Neural progenitor cell (in vitro differentiated cells): ENCODE measurements at regions not wholly inside any gene's neighbourhood (a gene's known extent, or its start where the extent isn't known, plus 50 kb on each side); places are given as distances from the start of the nearest gene placed in this dataset.

Experiments used
- DNase-seq: peaks from one replicate; pipeline ENCODE4 v3.0.0-alpha.2; 2016; ENCODE audit warnings: low spot score
- H2AFZ ChIP-seq: fragments of 200-600 bp; sonication (generic); replicated peaks from 2 replicates; pipeline ENCODE4 v1.6.1; 2016; ENCODE audit warnings: antibody characterized with exemption
- H3F3A ChIP-seq: fragments of 200-600 bp; sonication (generic); 2 replicates; pipeline ENCODE4 v1.6.1; 2016; ENCODE audit warnings: antibody characterized with exemption, low read depth
- H3K27ac ChIP-seq: fragments of 200-600 bp; sonication (generic); 2 replicates; pipeline ENCODE4 v1.5.1; 2016; ENCODE audit warnings: mild to moderate bottlenecking
- H3K27me3 ChIP-seq: fragments of 200-600 bp; sonication (generic); 2 replicates; pipeline ENCODE4 v1.6.1; 2016; ENCODE audit warnings: mild to moderate bottlenecking, moderate library complexity
- H3K36me3 ChIP-seq: fragments of 200-600 bp; sonication (generic); 2 replicates; pipeline ENCODE4 v1.5.1; 2016
- H3K4me1 ChIP-seq: fragments of 200-600 bp; sonication (generic); 2 replicates; pipeline ENCODE4 v1.6.1; 2016; ENCODE audit warnings: mixed run types
- H3K4me2 ChIP-seq: fragments of 200-600 bp; sonication (generic); 2 replicates; pipeline ENCODE4 v1.6.1; 2016
- H3K4me3 ChIP-seq: fragments of 200-600 bp; sonication (generic); 2 replicates; pipeline ENCODE4 v1.5.1; 2016
- H3K79me2 ChIP-seq: fragments of 200-600 bp; sonication (generic); 2 replicates; pipeline ENCODE4 v1.6.1; 2016; ENCODE audit warnings: low read depth
- H3K9ac ChIP-seq: fragments of 200-600 bp; sonication (generic); 2 replicates; pipeline ENCODE4 v1.6.1; 2016
- H3K9me3 ChIP-seq: fragments of 200-600 bp; sonication (generic); 2 replicates; pipeline ENCODE4 v1.5.1; 2016; ENCODE audit warnings: low read depth
- H4K20me1 ChIP-seq: fragments of 200-600 bp; sonication (generic); 2 replicates; pipeline ENCODE4 v1.6.1; 2016; ENCODE audit warnings: low read depth
- H3K27ac Mint-ChIP-seq: 3 replicates; pipeline ENCODE4 v1.8.0; 2021; ENCODE audit warnings: mixed read lengths
- H3K27me3 Mint-ChIP-seq: 2 replicates; pipeline ENCODE4 v1.8.0; 2022; ENCODE audit warnings: low read depth, mild to moderate bottlenecking, inconsistent platforms, moderate library complexity, mixed read lengths; ENCODE audit not compliant: insufficient read depth
- H3K36me3 Mint-ChIP-seq: 3 replicates; pipeline ENCODE4 v1.8.0; 2021; ENCODE audit warnings: mixed read lengths
- H3K4me1 Mint-ChIP-seq: 3 replicates; pipeline ENCODE4 v1.8.0; 2021; ENCODE audit warnings: mixed read lengths
- H3K4me3 Mint-ChIP-seq: 3 replicates; pipeline ENCODE4 v1.8.0; 2021; ENCODE audit warnings: mild to moderate bottlenecking, moderate library complexity, mixed read lengths
- H3K9me3 Mint-ChIP-seq: 3 replicates; pipeline ENCODE4 v1.8.0; 2020; ENCODE audit warnings: mixed read lengths
- EZH2 ChIP-seq: fragments of 200-600 bp; sonication (generic); IDR thresholded peaks from 2 replicates; pipeline ENCODE4 v1.6.1; 2017; ENCODE audit warnings: antibody characterized with exemption, mild to moderate bottlenecking, moderate library complexity
- EZH2phosphoT487 ChIP-seq: fragments of 200-600 bp; sonication (generic); IDR thresholded peaks from 2 replicates; pipeline ENCODE4 v1.6.1; 2017; ENCODE audit warnings: antibody characterized with exemption
- TF ChIP-seq, protein P1 (sequence below): fragments of 200-600 bp; sonication (generic); IDR thresholded peaks from 2 replicates; pipeline ENCODE4 v1.5.1; 2017; ENCODE audit warnings: antibody characterized with exemption, mild to moderate bottlenecking

DNA sequence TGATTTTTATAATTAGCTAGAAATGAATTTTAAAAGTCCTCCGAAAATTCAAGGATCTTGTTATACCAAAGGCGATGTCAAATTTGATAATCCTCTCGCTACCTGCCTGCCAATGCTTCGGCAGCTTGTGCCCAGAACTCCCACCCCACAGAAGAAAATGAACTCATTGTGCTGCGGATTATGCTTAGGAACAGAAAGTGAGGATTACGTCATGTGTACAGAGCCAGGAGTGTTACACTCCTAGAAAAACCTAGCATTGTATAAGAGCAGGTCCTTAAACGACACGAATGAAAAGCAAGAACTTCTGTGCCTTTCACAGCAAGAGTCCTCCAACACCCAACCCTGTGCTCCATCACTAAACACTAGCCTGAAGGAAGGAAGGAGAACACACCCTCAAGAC lies 168.3 kb downstream of the RNF152 start:
- H3K9ac ChIP-seq, result no peak overlapping the region
- no peaks in the 10 kb centered on the region for H3K9me3 ChIP-seq
- no peaks in the 10 kb centered on the region for H3K4me1 Mint-ChIP-seq
- no peak overlapping the region for H3K27ac Mint-ChIP-seq
- H3K27me3 ChIP-seq, result no peaks in the 10 kb centered on the region
- H2AFZ ChIP-seq, result no peak overlapping the region
- H3K4me3 ChIP-seq, result no peak overlapping the region
- DNase-seq, result no peak
- H3K4me3 Mint-ChIP-seq, result no peak overlapping the region
- H3K27ac ChIP-seq, result no peak overlapping the region
- H3K4me1 ChIP-seq, result no peaks in the 10 kb centered on the region
- no peaks in the 10 kb centered on the region for H3K36me3 Mint-ChIP-seq
- H3K79me2 ChIP-seq, result no peaks in the 10 kb centered on the region
- TF ChIP-seq EZH2 (no peak), EZH2phosphoT487 (no peak)
- TF ChIP-seq, protein P1, sequence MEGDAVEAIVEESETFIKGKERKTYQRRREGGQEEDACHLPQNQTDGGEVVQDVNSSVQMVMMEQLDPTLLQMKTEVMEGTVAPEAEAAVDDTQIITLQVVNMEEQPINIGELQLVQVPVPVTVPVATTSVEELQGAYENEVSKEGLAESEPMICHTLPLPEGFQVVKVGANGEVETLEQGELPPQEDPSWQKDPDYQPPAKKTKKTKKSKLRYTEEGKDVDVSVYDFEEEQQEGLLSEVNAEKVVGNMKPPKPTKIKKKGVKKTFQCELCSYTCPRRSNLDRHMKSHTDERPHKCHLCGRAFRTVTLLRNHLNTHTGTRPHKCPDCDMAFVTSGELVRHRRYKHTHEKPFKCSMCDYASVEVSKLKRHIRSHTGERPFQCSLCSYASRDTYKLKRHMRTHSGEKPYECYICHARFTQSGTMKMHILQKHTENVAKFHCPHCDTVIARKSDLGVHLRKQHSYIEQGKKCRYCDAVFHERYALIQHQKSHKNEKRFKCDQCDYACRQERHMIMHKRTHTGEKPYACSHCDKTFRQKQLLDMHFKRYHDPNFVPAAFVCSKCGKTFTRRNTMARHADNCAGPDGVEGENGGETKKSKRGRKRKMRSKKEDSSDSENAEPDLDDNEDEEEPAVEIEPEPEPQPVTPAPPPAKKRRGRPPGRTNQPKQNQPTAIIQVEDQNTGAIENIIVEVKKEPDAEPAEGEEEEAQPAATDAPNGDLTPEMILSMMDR, result no peak
- H3K36me3 ChIP-seq, result no peaks in the 10 kb centered on the region
- no peak overlapping the region for H3K4me2 ChIP-seq
- no peaks in the 10 kb centered on the region for H4K20me1 ChIP-seq
- no peaks in the 10 kb centered on the region for H3F3A ChIP-seq
- peaks cover 4% of the 10 kb centered on the region for H3K9me3 Mint-ChIP-seq
- H3K27me3 Mint-ChIP-seq, result no peaks in the 10 kb centered on the region

DNA sequence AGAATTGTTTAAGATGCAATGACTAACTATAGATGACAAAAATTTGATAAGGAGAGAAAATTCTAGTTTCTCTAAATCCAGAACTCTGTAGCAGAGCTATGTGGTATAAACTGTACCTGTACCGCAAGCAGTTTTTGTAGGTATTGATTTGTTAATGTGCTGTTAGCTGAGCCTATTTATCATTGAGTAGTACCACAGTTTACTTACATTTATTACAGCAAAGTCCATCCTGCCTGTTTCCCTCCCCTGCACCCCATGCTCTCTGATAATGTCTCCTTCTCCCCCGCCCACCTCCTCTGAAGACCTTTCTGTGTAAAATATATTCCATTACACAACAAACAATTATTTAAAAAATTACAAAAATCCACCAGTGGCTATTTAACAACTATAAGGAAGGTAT lies 170.6 kb downstream of the RNF152 start:
- no peaks in the 10 kb centered on the region for H4K20me1 ChIP-seq
- no peaks in the 10 kb centered on the region for H3K36me3 Mint-ChIP-seq
- no peaks in the 10 kb centered on the region for H3K79me2 ChIP-seq

DNA sequence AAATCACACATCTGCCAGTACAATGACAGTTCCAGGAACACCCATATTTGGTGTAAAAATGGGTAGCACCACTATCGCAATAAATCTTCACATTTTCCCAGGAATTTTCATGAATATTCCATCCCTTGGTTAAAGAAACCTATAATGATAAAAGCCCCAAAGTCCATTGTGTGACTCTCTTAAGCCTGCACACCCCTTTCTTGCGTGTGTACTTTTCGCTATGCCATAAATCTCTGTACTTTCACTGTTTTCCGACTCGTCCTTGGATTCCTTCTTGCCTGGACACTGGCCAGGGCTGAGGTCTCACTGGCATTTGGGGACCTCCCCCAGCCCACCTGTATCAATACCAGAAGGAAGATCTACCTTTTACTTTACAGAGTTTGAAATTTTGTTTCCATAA lies 172.3 kb downstream of the RNF152 start:
- Mint-ChIP-seq H3K4me1 (no peaks in the 10 kb centered on the region), H3K36me3 (no peaks in the 10 kb centered on the region), H3K9me3 (no peaks in the 10 kb centered on the region), H3K4me3 (no peak overlapping the region), H3K27ac (no peak overlapping the region), H3K27me3 (no peaks in the 10 kb centered on the region)
- H3K4me1 ChIP-seq, result no peaks in the 10 kb centered on the region
- no peaks in the 10 kb centered on the region for H4K20me1 ChIP-seq
- no peak overlapping the region for H3K4me3 ChIP-seq
- no peak overlapping the region for H3K4me2 ChIP-seq
- no peak overlapping the region for H2AFZ ChIP-seq
- H3F3A ChIP-seq, result no peaks in the 10 kb centered on the region
- H3K36me3 ChIP-seq, result no peaks in the 10 kb centered on the region
- H3K79me2 ChIP-seq, result no peaks in the 10 kb centered on the region
- no peak for DNase-seq
- H3K9ac ChIP-seq, result no peak overlapping the region
- H3K9me3 ChIP-seq, result no peaks in the 10 kb centered on the region
- TF ChIP-seq, protein P1, result no peak
- H3K27ac ChIP-seq, result no peak overlapping the region
- no peaks in the 10 kb centered on the region for H3K27me3 ChIP-seq

More for the DNA sequence above, 170.6 kb downstream of the RNF152 start:
- DNase-seq, result no peak
- no peak overlapping the region for H3K4me3 ChIP-seq
- no peak overlapping the region for H3K9ac ChIP-seq
- TF ChIP-seq EZH2phosphoT487 (no peak), EZH2 (no peak)
- TF ChIP-seq, protein P1, result no peak
- H3F3A ChIP-seq, result no peaks in the 10 kb centered on the region
- H3K4me1 ChIP-seq, result no peaks in the 10 kb centered on the region
- no peaks in the 10 kb centered on the region for H3K27me3 Mint-ChIP-seq
- H3K9me3 ChIP-seq, result no peaks in the 10 kb centered on the region
- peaks cover 4% of the 10 kb centered on the region for H3K9me3 Mint-ChIP-seq
- H3K27ac Mint-ChIP-seq, result no peak overlapping the region
- no peaks in the 10 kb centered on the region for H3K27me3 ChIP-seq
- no peak overlapping the region for H3K4me2 ChIP-seq
- H3K36me3 ChIP-seq, result no peaks in the 10 kb centered on the region
- H3K4me1 Mint-ChIP-seq, result no peaks in the 10 kb centered on the region
- no peak overlapping the region for H2AFZ ChIP-seq
- no peak overlapping the region for H3K4me3 Mint-ChIP-seq
- H3K27ac ChIP-seq, result no peak overlapping the region

DNA sequence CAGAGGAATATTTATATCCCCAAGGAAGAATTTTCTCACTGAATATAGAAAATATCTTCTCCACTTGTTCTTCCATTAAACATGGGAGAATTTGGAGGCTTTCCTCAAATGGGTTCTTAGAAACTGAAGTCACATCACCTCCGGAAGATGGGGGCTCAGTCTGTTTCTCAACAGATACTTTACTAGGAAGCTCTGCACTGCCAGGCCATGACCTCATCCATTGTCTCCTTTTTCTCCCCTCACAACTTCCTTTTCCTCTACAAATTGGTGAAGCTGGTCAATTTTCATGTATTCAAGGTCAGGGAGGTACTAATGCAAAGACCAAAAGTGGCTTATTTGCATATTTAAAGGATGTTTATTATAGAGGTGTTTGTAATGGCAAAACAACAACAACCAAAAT lies 173.1 kb downstream of the RNF152 start:
- Histone ChIP-seq H3K36me3 (no peaks in the 10 kb centered on the region), H3K9me3 (no peaks in the 10 kb centered on the region), H3K27me3 (no peaks in the 10 kb centered on the region), H3K79me2 (no peaks in the 10 kb centered on the region), H4K20me1 (no peaks in the 10 kb centered on the region), H3K9ac (no peak overlapping the region), H2AFZ (no peak overlapping the region), H3K27ac (no peak overlapping the region), H3K4me2 (no peak overlapping the region), H3F3A (no peaks in the 10 kb centered on the region), H3K4me1 (no peaks in the 10 kb centered on the region), H3K4me3 (no peak overlapping the region)
- no peak overlapping the region for H3K4me3 Mint-ChIP-seq
- TF ChIP-seq, protein P1, result no peak
- TF ChIP-seq EZH2 (no peak), EZH2phosphoT487 (no peak)
- no peaks in the 10 kb centered on the region for H3K36me3 Mint-ChIP-seq
- H3K4me1 Mint-ChIP-seq, result no peaks in the 10 kb centered on the region
- H3K27me3 Mint-ChIP-seq, result no peaks in the 10 kb centered on the region
- no peak for DNase-seq
- H3K27ac Mint-ChIP-seq, result no peak overlapping the region
- no peaks in the 10 kb centered on the region for H3K9me3 Mint-ChIP-seq
